Activated naive CD8-positive, alpha-beta T cell treated with anti-CD3 and anti-CD28 coated beads, Interleukin-2, amount 50 U/mL, for 24 hours (primary cell): ENCODE measurements at regions not wholly inside any gene's neighbourhood (a gene's known extent, or its start where the extent isn't known, plus 50 kb on each side); places are given as distances from the start of the nearest gene placed in this dataset.

Experiments
- ATAC-seq: fragments of 150-1000 bp; cut with Tn5 transposase; one replicate; pipeline ENCODE4 v1.10.0; 2021
- DNase-seq: peaks from one replicate; pipeline ENCODE4 v3.0.0; 2021
- H3K27ac Mint-ChIP-seq: one replicate; pipeline ENCODE4 v1.8.0; 2021; ENCODE audit warnings: mild to moderate bottlenecking, mixed read lengths
- H3K27me3 Mint-ChIP-seq: one replicate; pipeline ENCODE4 v1.8.0; 2021; ENCODE audit warnings: mixed read lengths
- H3K36me3 Mint-ChIP-seq: one replicate; pipeline ENCODE4 v1.8.0; 2021; ENCODE audit warnings: low read depth, mixed read lengths
- H3K4me1 Mint-ChIP-seq: one replicate; pipeline ENCODE4 v1.8.0; 2021; ENCODE audit warnings: mixed read lengths
- H3K4me3 Mint-ChIP-seq: one replicate; pipeline ENCODE4 v1.8.0; 2021; ENCODE audit warnings: mild to moderate bottlenecking, moderate library complexity, mixed read lengths
- H3K9me3 Mint-ChIP-seq: one replicate; pipeline ENCODE4 v1.8.0; 2021; ENCODE audit warnings: mixed read lengths

DNA sequence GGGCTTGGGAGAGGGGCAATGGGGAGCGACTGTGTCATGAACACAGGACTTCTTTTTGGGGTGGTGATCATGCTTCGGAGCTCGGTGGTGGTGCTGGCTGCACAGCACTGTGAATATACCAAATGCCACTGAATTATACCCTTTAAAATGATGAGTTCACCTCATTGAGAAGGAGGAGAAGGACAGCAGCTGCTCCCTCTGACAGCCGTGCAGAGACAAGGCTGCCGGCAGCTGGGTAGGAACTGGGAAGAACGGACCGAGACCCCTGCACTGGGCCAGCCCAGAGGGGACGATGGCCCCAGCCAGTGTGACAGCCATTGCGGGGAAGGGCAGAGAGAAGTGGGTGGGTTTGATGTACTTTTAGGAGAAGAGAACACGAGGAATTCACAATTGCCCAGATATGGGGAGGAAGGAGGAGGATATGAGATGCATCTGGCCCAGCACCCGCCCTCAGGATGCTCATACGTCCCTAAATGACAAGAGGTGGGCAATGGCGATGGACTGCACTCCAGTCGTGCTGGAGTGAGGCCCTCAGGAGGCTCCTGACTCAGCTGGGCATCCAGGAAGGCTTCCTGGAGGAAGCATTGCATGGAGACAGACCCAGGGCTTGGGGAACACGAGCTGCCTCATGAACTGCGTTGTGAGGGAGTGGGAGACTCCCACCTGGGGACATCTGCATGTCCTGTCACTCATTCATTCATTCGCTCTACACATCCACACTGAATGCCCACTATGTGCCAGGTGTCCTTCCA lies 64.3 kb upstream of the C14orf180 start:
- H3K27me3 Mint-ChIP-seq = peaks cover 2% of the 10 kb centered on the region
- no peaks in the 10 kb centered on the region for H3K9me3 Mint-ChIP-seq
- no peak overlapping the region for H3K4me3 Mint-ChIP-seq
- ATAC-seq (no peak), DNase-seq (no peak)
- no peak overlapping the region for H3K27ac Mint-ChIP-seq
- H3K4me1 Mint-ChIP-seq = no peaks in the 10 kb centered on the region
- H3K36me3 Mint-ChIP-seq = no peaks in the 10 kb centered on the region

DNA sequence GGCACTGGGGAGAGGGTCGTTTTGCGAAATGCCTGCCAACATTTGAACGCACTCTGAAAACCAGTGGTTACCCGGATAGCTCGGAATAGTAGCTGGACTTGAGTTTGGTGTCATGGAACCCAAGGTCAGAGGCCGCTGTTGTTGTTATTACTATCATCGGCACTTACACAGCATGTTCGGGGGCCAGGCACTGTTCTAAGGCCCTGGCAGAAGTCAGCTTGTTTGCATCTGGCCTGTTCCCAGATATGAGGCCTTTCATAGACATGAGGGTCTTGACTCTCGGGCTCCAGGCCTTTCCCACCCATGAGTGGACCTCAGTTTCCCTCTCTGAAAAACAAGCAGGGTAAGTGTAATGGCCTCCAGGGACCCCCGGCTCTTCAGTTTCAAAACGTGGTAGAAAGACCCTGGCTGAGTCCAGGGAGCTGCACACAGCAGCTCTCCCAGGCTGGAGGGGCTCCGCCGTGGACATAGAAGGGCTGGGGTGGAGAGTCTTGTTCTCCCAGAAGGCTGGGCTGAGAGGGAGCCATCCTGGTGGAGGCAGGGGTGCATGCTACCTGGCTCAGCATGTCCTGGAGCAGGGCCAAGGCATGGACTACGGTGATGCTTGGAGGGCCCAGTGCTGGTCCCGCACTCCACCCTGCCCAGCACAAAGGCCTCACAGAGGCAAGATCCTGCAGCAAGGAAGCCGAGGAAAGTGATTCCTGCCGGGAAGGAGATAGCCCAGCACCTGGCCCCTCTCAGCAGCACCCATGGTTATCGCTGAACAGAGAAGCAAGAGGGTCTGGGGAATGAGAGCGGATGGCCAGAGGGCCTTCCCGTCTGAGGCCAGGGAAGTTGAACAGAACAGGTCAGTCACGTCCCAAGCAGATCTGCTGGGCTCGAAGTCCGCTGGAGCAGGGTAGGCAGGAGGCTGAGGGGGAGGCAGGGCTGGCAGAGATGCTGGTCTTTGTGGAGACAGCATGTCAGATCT lies 63.5 kb upstream of the C14orf180 start:
- Mint-ChIP-seq H3K36me3 (no peaks in the 10 kb centered on the region), H3K9me3 (no peaks in the 10 kb centered on the region), H3K4me3 (no peak overlapping the region), H3K27me3 (peaks cover 2% of the 10 kb centered on the region), H3K4me1 (no peaks in the 10 kb centered on the region), H3K27ac (no peak overlapping the region)
- no peak for DNase-seq
- no peak for ATAC-seq

DNA sequence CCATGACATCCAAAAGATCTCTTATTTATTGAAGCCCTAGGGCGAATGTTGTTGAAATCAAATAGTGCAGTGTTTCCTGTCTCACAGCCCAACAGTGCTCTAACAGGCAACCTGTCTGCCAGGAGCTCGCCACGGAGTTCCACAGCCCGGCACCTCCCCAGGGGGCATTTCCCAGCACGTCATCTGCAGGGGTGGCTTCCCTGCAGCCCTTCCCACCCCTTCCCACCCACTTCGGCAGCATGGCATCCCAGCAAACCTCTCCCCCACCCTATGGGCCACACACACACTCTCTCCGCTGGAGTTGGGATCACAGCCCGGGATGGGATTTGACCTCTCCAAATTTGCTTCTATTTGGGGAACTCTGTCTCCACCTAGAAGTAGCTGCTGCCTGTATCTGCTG lies 62.7 kb upstream of the C14orf180 start:
- H3K4me3 Mint-ChIP-seq = no peak overlapping the region
- no peaks in the 10 kb centered on the region for H3K36me3 Mint-ChIP-seq
- no peak for DNase-seq
- no peaks in the 10 kb centered on the region for H3K9me3 Mint-ChIP-seq
- no peaks in the 10 kb centered on the region for H3K4me1 Mint-ChIP-seq
- no peak overlapping the region for H3K27ac Mint-ChIP-seq
- peaks cover 2% of the 10 kb centered on the region for H3K27me3 Mint-ChIP-seq
- ATAC-seq = no peak

DNA sequence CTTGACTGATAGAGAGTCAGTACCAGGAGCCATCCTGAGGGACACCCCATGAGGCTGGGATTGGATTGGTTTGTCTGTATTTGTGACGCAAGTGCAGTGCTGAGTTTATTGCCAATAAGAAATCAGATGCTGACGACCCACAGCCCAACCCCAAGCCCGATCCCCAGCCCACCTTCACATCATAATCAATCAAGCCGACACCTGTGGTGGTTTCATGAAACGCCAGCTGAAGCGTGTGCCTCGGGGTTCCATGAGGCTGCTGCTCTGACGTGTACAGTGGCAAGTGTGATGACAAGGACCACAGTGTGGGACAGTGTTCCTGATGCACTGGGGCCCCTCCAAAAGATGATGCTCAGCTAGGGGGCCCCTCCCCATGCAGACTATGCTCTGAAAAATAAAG lies 62.1 kb upstream of the C14orf180 start:
- ATAC-seq (no peak), DNase-seq (no peak)
- Mint-ChIP-seq H3K27ac (no peak overlapping the region), H3K9me3 (no peaks in the 10 kb centered on the region), H3K27me3 (peaks cover 2% of the 10 kb centered on the region), H3K36me3 (no peaks in the 10 kb centered on the region), H3K4me1 (no peaks in the 10 kb centered on the region), H3K4me3 (no peak overlapping the region)

DNA sequence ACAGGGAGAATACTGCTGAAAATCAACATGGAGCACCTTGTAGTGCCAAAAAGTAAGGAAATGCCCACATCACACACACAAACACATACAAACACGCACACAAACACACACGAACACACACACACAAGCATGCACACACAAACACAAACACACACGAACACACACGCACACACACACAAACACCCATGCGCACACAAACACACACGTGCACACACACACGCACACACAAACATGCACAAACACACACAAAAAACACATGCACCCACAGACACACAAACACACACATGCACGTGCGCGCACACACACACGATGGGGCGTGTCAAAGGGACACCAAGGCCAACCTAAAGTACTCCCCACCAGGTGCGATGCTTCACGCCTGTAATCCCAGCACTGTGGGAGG lies 61.7 kb upstream of the C14orf180 start:
- ATAC-seq = no peak
- no peaks in the 10 kb centered on the region for H3K36me3 Mint-ChIP-seq
- no peak overlapping the region for H3K27ac Mint-ChIP-seq
- no peak for DNase-seq
- H3K4me1 Mint-ChIP-seq = no peaks in the 10 kb centered on the region
- no peaks in the 10 kb centered on the region for H3K9me3 Mint-ChIP-seq
- H3K27me3 Mint-ChIP-seq = peaks cover 2% of the 10 kb centered on the region
- H3K4me3 Mint-ChIP-seq = no peak overlapping the region

DNA sequence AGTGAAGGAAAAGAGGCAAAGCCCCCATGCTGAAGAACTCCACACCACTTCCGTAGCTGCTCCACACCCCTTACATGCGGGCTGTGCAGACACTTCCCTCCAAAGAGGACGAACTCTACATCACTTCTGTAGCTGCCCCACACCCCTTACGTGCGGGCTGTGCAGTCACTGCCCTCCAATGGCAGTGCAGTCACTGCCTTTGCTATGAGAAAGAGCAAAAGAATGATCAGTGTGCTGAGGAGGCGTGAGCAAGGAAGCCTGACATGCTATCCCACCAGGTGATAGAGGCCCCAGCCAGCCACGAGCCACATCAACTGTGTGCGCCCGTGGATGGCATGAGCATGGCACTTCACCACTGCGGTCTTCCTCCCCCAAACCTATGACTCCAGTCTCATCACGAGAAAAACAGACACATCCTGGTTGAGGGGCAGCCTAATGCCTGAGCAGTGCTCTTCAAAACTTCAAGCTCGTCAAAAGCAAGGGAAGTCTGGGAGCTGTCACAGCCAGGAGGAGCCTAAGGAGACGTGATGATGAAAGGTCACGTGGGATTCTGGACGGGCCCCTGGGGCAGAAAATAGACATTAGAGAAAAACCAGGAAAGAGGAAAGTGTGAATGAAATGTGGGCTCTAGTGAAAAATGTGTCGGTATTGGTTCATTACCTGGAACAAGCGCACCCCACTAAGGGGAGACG lies 60.8 kb upstream of the C14orf180 start:
- H3K9me3 Mint-ChIP-seq = no peaks in the 10 kb centered on the region
- H3K27ac Mint-ChIP-seq = no peak overlapping the region
- H3K27me3 Mint-ChIP-seq = peaks cover 2% of the 10 kb centered on the region
- H3K4me1 Mint-ChIP-seq = no peaks in the 10 kb centered on the region
- H3K36me3 Mint-ChIP-seq = no peaks in the 10 kb centered on the region
- DNase-seq = no peak
- no peak for ATAC-seq
- H3K4me3 Mint-ChIP-seq = no peak overlapping the region

DNA sequence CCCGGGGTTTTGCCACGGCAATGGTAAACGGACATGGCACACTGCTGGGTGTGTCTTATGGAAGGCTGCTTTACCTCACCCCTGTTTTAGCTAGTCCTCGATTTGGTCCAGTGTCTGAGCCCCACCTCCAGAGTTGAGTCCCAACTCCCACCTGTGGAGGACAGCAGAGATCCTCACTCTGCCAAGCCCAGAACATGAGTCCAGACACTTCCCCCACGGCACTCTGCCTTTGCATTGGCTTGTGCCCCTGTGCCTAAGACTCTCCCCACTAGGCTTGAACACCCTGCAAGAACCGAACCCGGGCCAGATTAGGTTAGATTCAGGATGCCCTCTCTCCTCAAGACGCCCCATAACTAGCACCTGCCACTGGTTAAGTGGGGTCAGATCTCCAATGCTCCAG lies 59.8 kb upstream of the C14orf180 start:
- Mint-ChIP-seq H3K36me3 (no peaks in the 10 kb centered on the region), H3K4me1 (no peaks in the 10 kb centered on the region), H3K27me3 (no peaks in the 10 kb centered on the region), H3K27ac (no peak overlapping the region), H3K4me3 (no peak overlapping the region), H3K9me3 (no peaks in the 10 kb centered on the region)
- DNase-seq = no peak
- no peak for ATAC-seq

DNA sequence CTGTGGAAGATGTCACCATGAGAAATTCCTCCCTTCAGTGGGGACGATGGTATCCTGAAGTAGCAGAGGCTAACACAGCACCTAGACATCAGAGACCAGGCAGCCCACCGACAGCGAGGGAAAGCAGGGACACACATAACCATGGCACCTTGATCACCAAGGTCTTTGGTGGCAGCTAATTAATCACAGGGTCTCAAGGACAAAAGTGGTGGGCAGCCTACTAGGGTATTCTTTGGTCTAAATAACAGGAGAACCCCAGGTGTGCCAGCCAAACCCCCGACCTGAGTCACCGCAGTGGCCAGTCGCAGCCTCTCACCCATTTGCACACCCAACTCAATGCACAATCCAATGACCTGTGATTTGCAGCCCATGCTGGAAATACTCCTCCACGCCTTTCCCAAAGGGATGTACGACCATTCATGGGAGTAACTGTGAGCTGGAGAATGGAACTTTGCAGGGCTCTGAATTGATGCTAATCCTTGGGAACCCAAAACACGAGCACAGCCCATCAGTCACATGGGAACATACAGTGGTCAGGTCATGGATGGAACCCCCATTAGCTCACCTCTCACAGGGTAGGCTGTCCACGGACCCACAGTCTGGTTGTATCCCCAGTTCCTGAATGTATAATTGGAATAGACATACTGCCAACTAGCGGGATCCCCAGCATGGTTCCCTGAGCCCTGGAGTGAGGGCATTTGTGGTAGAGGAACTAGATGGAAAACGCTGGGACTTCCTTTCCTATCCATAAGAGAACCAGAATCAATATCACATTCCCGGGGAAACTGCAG lies 58.7 kb upstream of the C14orf180 start:
- H3K4me1 Mint-ChIP-seq = no peaks in the 10 kb centered on the region
- H3K27ac Mint-ChIP-seq = no peak overlapping the region
- DNase-seq = no peak
- no peaks in the 10 kb centered on the region for H3K36me3 Mint-ChIP-seq
- no peaks in the 10 kb centered on the region for H3K27me3 Mint-ChIP-seq
- ATAC-seq = no peak
- H3K9me3 Mint-ChIP-seq = peaks cover 3% of the 10 kb centered on the region
- H3K4me3 Mint-ChIP-seq = no peak overlapping the region

DNA sequence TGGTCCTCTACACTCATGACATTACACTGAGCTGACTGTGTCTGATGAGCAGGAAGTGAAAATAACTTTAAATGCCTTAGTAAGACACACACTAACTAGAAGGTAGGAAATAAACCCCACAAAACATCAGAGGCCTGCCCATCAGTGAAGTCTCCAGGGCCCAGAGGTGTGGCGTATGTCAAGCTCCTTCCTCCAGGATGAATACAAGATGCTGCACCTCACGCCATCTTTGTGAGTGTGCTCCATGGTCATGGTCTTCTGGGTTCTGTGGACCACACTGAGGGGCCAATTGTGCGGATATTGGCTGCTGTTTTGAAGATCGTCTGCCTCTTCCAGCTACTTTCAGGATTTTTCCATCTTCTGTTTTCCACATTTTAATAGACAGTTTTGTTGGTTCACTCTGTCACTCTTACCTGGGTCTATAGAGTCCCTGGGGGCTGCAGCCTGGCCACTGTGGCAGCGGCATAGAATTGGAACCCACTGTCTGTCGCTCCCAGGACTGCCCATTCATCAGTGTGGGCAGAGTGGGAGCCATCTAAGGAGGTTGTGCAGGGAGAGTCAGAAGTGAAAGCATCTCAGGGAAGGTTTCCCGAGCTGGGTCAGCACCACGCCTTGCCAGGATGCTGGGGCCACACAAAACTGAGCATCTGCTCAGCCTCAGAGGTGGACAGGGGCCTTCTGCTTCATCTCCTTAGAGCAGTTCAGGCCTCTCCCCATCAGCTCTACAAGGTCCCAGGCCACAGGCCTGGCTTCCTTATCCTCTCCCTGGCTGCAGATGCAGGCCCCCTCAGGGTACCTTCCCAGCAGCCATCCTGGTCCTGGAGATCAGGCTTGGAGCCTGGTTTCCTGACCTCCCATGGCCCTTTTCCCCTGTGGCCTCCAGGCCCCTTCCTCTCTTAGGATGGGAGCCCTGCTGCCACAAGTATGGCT lies 57.5 kb upstream of the C14orf180 start:
- Mint-ChIP-seq H3K36me3 (no peaks in the 10 kb centered on the region), H3K9me3 (peaks cover 10% of the 10 kb centered on the region), H3K4me1 (no peaks in the 10 kb centered on the region), H3K27ac (no peak overlapping the region), H3K27me3 (no peaks in the 10 kb centered on the region), H3K4me3 (no peak overlapping the region)
- DNase-seq (no peak), ATAC-seq (no peak)

DNA sequence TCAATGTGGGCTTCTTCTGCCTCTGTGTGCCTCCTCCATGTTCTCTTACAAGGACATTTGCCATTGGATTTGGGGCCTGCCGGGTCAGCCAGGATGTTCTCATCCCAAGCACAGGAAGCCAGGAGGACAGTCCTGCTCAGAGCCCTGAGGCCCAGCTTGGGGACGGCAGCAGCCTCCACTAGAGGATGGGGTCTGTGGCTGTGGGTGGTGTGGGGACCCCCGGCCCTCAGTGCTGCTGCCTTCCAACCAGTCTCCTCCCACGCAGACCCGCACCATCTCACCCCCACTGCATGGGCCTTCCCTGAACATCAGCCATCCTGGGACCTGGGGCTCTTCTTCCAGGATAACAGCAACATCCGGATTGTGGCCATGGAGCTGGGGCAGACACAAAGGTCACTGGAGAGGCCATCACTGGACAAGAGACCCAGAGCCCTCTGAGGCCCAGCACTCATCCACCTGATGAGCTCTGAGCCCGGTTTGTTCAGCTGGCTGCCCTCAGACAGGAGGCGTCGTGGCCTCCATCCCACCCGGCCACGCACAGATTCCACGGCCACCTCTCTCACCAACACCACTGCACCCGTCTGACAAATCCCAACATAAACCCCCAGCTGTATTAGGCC lies 56.5 kb upstream of the C14orf180 start:
- peaks cover 19% of the 10 kb centered on the region for H3K9me3 Mint-ChIP-seq
- no peak for ATAC-seq
- no peak for DNase-seq
- H3K27me3 Mint-ChIP-seq = no peaks in the 10 kb centered on the region
- no peak overlapping the region for H3K27ac Mint-ChIP-seq
- H3K36me3 Mint-ChIP-seq = no peaks in the 10 kb centered on the region
- no peak overlapping the region for H3K4me3 Mint-ChIP-seq
- H3K4me1 Mint-ChIP-seq = no peaks in the 10 kb centered on the region

DNA sequence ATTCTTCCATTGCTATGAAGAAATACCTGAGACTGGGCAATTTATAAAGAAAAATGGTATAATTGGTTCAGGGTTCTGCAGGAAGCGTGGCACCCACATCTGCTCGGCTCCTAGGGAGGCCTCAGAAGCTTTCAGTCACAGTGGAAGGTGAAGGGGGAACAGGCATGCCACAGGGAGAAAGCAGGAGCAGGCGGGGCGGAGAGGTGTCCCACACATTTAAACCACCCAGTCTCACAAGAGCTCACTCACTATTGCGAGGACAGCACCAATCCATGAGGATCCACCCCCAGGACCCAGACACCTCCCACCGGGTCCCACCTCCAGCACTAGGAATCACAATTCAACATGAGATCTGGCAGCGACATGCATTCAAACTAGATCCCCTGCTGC lies 56.0 kb upstream of the C14orf180 start:
- Mint-ChIP-seq H3K27ac (no peak overlapping the region), H3K9me3 (peaks cover 23% of the 10 kb centered on the region), H3K4me1 (no peaks in the 10 kb centered on the region), H3K27me3 (no peaks in the 10 kb centered on the region), H3K36me3 (no peaks in the 10 kb centered on the region), H3K4me3 (no peak overlapping the region)
- DNase-seq = no peak
- ATAC-seq = no peak

DNA sequence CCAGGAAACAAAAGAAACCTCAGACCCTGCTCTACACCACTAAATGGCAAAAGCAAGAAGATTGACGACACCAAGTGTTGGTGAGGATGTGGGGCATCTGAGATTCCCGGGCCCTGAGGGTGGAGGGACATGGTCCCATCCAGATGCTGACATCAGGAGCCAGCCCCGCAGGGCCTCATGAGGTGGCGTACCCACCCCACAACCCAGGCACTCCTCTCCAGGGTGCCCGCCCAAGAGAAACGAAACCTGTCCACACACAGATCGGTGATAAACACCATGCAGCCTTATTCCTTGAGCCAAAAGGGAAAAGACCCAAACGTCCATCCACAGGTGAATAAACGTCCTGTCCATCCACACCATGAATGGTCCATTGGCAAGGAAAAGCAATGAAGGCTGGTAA lies 54.8 kb upstream of the C14orf180 start:
- Mint-ChIP-seq H3K27ac (no peak overlapping the region), H3K4me3 (no peak overlapping the region), H3K27me3 (no peaks in the 10 kb centered on the region), H3K4me1 (no peaks in the 10 kb centered on the region), H3K36me3 (no peaks in the 10 kb centered on the region), H3K9me3 (peaks cover 23% of the 10 kb centered on the region)
- ATAC-seq (no peak), DNase-seq (no peak)
